GM18519 (cell line): ENCODE measurements at regions not wholly inside any gene's neighbourhood (a gene's known extent, or its start where the extent isn't known, plus 50 kb on each side); places are given as distances from the start of the nearest gene placed in this dataset.

ENCODE experiments used
- ATAC-seq: cut with Tn5 transposase; IDR thresholded peaks from one replicate; pipeline ENCODE4 v1.9.1; 2021; ENCODE audit warnings: mild to moderate bottlenecking, moderate library complexity; ENCODE audit not compliant: unreplicated experiment, low FRiP score

- ATAC-seq = no peak
Measured at GRCh38 chr20:11261533-11262000, 587.8 kb upstream of the JAG1 start.

- ATAC-seq = no peak
Measured at GRCh38 chr20:11266571-11266970, 592.8 kb upstream of the JAG1 start.

GRCh38 chr20:11267131-11267761 lies 593.4 kb upstream of the JAG1 start:
- no peak for ATAC-seq

GRCh38 chr20:11267762-11268335 lies 594.0 kb upstream of the JAG1 start:
- ATAC-seq = no peak

GRCh38 chr20:11270566-11270965 lies 596.8 kb upstream of the JAG1 start:
- no peak for ATAC-seq

GRCh38 chr20:11271319-11271718 lies 597.5 kb upstream of the JAG1 start:
- no peak for ATAC-seq

GRCh38 chr20:11271920-11272594 lies 598.3 kb upstream of the JAG1 start:
- ATAC-seq = no peak

GRCh38 chr20:11274141-11274594 lies 600.4 kb upstream of the JAG1 start:
- ATAC-seq = no peak

- ATAC-seq = no peak
Measured at GRCh38 chr20:11275740-11276139, 601.9 kb upstream of the JAG1 start.

- ATAC-seq = no peak
Measured at GRCh38 chr20:11277170-11277569, 603.4 kb upstream of the JAG1 start.

- no peak for ATAC-seq
Measured at GRCh38 chr20:11277858-11278257, 604.1 kb upstream of the JAG1 start.

GRCh38 chr20:11278461-11278860 lies 604.7 kb upstream of the JAG1 start:
- ATAC-seq = no peak

GRCh38 chr20:11281240-11281639 lies 607.4 kb upstream of the JAG1 start:
- no peak for ATAC-seq

GRCh38 chr20:11281768-11282167 lies 608.0 kb upstream of the JAG1 start:
- no peak for ATAC-seq

- no peak for ATAC-seq
Measured at GRCh38 chr20:11287126-11287525, 613.3 kb upstream of the JAG1 start.

GRCh38 chr20:11296221-11296620 lies 621.5 kb upstream of the BTBD3 start:
- no peak for ATAC-seq

- ATAC-seq = no peak
Measured at GRCh38 chr20:11296951-11297350, 620.7 kb upstream of the BTBD3 start.

- ATAC-seq = no peak
Measured at GRCh38 chr20:11301699-11302098, 616.0 kb upstream of the BTBD3 start.

GRCh38 chr20:11302436-11302835 lies 615.3 kb upstream of the BTBD3 start:
- no peak for ATAC-seq

- ATAC-seq = no peak
Measured at GRCh38 chr20:11304795-11305194, 612.9 kb upstream of the BTBD3 start.

- no peak for ATAC-seq
Measured at GRCh38 chr20:11305406-11305805, 612.3 kb upstream of the BTBD3 start.
